Progenitor cell of endocrine pancreas (in vitro differentiated cells): ENCODE measurements at regions not wholly inside any gene's neighbourhood (a gene's known extent, or its start where the extent isn't known, plus 50 kb on each side); places are given as distances from the start of the nearest gene placed in this dataset.

Experiments
- DNase-seq: peaks from one replicate; pipeline ENCODE4 v3.0.0; 2021; ENCODE audit warnings: low spot score; ENCODE audit not compliant: unreplicated experiment
- H3K27ac Mint-ChIP-seq: 2 replicates; pipeline ENCODE4 v1.8.0; 2021; ENCODE audit warnings: mild to moderate bottlenecking, moderate library complexity, mixed read lengths
- H3K27me3 Mint-ChIP-seq: 2 replicates; pipeline ENCODE4 v1.8.0; 2021; ENCODE audit warnings: mixed read lengths
- H3K36me3 Mint-ChIP-seq: 2 replicates; pipeline ENCODE4 v1.8.0; 2022; ENCODE audit warnings: mixed read lengths; ENCODE audit not compliant: insufficient read depth
- H3K4me1 Mint-ChIP-seq: 2 replicates; pipeline ENCODE4 v1.8.0; 2021; ENCODE audit warnings: low read depth, mixed read lengths
- H3K4me3 Mint-ChIP-seq: 2 replicates; pipeline ENCODE4 v1.8.0; 2021; ENCODE audit warnings: low read depth, mild to moderate bottlenecking, moderate library complexity, mixed read lengths
- H3K9me3 Mint-ChIP-seq: 2 replicates; pipeline ENCODE4 v1.8.0; 2021; ENCODE audit warnings: low read depth, mixed read lengths
- TF ChIP-seq, protein P1 (sequence below): fragments of 200-600 bp; sonication (generic); IDR thresholded peaks from one replicate; pipeline ENCODE4 v1.5.0; 2021; ENCODE audit warnings: antibody characterized with exemption, mild to moderate bottlenecking; ENCODE audit not compliant: unreplicated experiment

DNA sequence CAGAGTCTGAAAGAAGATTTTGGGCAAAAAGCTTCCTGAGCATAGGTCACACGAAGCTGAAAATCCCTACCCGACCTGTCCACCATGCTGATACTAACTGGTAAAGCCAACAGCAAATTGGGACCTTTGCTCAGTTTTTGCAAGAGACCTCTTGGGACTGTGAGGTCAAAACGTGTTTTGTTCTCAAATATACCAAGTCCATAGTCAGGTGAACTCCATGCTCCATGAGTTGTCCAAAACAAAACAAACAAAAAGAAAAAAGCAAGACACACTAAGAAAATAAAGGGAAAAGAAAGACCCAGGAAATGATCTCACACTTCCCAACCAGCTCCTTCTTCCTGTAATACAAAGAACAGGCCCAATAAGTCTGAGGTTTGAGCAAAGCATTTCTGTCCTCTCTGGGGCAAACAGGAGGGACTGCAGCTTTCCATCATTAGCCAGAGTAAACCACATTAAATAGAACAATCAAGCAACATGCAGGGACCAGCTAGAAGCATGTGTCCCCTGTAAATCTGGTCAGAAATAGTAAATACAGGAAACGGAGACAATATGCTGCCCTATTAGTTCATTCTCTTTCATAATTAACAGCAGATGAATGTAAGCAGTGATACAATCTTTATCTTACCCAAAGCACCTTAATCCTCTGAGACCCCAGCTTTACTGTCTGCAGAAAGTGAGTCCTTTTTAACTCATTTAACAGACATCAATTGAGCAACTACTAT lies 125.0 kb upstream of the LIPC start:
- DNase-seq = no peak
- Mint-ChIP-seq H3K4me1 (peaks cover 14% of the 10 kb centered on the region), H3K27ac (peak overlapping the region; percentile 9), H3K4me3 (no peak overlapping the region), H3K36me3 (no peaks in the 10 kb centered on the region), H3K9me3 (peaks cover 4% of the 10 kb centered on the region), H3K27me3 (no peaks in the 10 kb centered on the region)
- TF ChIP-seq, protein P1, sequence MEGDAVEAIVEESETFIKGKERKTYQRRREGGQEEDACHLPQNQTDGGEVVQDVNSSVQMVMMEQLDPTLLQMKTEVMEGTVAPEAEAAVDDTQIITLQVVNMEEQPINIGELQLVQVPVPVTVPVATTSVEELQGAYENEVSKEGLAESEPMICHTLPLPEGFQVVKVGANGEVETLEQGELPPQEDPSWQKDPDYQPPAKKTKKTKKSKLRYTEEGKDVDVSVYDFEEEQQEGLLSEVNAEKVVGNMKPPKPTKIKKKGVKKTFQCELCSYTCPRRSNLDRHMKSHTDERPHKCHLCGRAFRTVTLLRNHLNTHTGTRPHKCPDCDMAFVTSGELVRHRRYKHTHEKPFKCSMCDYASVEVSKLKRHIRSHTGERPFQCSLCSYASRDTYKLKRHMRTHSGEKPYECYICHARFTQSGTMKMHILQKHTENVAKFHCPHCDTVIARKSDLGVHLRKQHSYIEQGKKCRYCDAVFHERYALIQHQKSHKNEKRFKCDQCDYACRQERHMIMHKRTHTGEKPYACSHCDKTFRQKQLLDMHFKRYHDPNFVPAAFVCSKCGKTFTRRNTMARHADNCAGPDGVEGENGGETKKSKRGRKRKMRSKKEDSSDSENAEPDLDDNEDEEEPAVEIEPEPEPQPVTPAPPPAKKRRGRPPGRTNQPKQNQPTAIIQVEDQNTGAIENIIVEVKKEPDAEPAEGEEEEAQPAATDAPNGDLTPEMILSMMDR = no peak

DNA sequence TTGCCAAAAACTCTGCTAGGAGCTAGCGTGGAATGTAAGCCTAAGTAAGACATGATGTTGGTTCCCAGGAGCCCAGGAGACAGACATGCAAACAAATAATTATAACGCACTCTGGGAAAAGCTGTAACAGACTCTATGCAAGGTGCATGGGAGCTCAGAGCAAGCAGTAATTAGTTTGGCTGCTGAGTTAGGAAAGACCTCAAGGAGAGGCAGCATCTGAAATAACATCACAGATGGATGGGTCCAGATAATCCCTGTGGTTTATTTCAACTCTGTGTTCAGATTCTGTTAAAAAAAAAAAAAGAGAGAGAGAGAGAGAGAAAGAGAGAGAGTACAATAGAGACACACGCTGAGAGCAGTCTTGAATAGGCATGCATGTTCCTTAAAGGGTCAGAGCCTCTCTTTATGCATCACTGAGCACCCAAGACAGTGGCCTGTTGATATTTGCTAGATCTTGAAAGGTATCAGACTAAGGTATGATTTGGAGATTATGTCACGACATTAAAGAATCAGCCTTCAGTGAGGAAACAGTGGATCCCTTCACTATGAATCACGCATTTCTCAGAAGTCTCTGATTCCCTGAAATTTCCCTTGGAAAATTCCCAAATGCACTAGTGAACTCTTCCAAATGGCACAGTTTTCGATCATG lies 124.4 kb upstream of the LIPC start:
- no peak for DNase-seq
- Mint-ChIP-seq H3K36me3 (no peaks in the 10 kb centered on the region), H3K4me3 (no peak overlapping the region), H3K9me3 (peaks cover 4% of the 10 kb centered on the region), H3K27me3 (no peaks in the 10 kb centered on the region), H3K27ac (peak overlapping the region; percentile 9), H3K4me1 (peaks cover 19% of the 10 kb centered on the region)
- TF ChIP-seq, protein P1 = no peak

DNA sequence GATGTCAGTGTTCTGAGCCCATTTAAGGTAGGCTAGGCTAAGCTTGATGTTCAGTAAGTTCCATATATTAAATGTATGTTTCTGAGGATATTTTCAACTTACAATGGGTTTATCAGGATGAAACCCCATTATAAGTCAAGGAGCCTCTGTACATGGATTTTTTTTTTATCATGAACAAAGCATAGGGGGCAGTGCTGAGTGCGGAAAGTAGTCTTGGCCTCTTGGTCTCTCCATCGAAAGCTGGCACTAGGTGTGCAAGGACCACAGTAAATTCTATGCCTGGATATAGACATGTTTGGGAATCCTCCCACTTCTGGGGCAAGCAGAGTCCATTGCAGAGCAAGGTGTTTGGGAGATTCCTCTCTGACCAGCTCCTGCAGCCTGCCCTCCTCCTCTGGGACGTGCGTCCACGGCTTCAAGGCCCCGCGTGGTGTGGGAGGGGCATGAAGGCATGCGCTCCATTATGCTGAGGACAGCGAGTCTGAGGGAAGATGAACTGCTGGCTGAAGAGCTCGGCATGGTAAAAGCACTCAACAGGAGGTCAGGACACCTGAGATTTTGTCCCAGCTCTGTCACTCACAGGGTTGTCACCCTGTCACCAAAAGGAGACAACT lies 122.9 kb upstream of the LIPC start:
- H3K27ac Mint-ChIP-seq = no peak overlapping the region
- DNase-seq = no peak

DNA sequence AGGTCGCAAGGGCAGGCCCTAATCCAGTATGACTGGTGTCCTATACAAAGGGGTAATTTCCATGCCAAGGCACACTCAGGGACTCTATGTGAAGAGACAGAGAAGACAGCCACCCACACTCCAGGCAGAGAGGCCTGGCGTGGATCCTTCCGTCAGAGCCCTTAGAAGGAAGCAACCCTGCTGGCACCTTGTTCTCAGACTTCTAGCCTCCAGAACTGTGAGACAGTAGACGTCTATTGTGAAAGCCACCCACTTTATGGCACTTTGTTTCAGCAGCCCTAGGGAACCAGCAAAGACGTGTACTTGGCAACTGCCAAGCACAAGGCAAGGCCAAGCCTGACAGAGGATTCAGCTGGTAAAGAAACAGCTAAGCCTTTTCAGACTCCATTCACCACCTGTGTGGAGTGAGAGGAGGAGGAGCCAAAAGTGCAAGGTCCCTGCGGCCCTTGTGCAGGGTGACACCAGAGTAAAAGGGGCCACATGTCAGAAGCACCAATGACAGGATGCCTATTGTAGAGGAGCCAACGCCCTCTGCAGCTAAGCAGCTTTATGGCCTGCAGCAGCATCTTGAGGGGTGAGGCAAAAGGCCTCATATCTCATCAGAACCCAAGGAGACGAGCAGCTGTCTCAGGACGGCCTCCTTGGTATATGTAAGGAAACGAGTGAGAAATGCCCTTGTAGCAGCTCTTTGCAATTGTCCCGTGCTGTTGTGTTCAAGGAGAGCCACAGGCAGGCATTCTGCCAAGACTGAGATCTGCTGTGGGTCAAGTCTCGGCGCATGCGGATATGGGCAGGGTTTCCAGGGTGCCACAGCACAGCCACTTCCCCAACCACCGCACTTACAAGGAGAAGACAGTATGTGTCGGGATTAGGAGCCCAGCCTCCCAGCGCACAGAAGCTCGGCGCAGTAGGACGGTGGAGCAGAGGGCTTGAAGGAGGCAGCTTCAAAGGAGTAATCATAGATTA lies 121.5 kb upstream of the LIPC start:
- H3K27me3 Mint-ChIP-seq = no peaks in the 10 kb centered on the region
- no peak overlapping the region for H3K27ac Mint-ChIP-seq
- no peaks in the 10 kb centered on the region for H3K36me3 Mint-ChIP-seq
- TF ChIP-seq, protein P1 = no peak
- no peak overlapping the region for H3K4me3 Mint-ChIP-seq
- H3K9me3 Mint-ChIP-seq = peaks cover 4% of the 10 kb centered on the region
- peaks cover 25% of the 10 kb centered on the region for H3K4me1 Mint-ChIP-seq
- no peak for DNase-seq

More for the DNA sequence above, 122.9 kb upstream of the LIPC start:
- TF ChIP-seq, protein P1 = peak; percentile 25
- H3K4me3 Mint-ChIP-seq = no peak overlapping the region
- H3K4me1 Mint-ChIP-seq = peaks cover 22% of the 10 kb centered on the region
- peaks cover 4% of the 10 kb centered on the region for H3K9me3 Mint-ChIP-seq
- H3K27me3 Mint-ChIP-seq = no peaks in the 10 kb centered on the region
- H3K36me3 Mint-ChIP-seq = no peaks in the 10 kb centered on the region

DNA sequence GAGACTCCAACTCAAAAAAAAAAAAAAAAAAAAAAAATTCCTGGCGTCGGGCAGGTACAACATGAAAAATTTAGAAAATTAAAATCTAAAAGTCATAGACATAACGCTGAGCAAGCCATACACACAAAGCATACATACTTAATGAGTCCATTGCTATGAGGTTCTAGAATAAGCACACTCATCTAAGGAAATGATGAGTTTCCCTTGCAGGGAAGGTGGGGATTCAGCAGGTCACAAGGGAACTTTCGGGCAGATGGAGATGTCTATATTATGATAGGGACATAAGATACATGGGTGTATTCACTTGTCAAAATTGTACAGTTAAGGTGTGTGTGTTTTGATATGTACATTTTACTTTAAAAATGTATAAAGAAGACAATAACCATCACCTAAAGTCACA lies 120.2 kb upstream of the LIPC start:
- Mint-ChIP-seq H3K9me3 (peaks cover under 1% of the 10 kb centered on the region), H3K27ac (no peak overlapping the region), H3K27me3 (no peaks in the 10 kb centered on the region), H3K4me1 (peaks cover 21% of the 10 kb centered on the region), H3K4me3 (no peak overlapping the region), H3K36me3 (no peaks in the 10 kb centered on the region)
- TF ChIP-seq, protein P1 = no peak
- no peak for DNase-seq
